Thyroid gland (tissue), 4 donors: ENCODE measurements at regions not wholly inside any gene's neighbourhood (a gene's known extent, or its start where the extent isn't known, plus 50 kb on each side); places are given as distances from the start of the nearest gene placed in this dataset.

Experiments used
- DNase-seq, 2 donors: peaks; one replicate each; pipeline ENCODE4 v3.0.0-alpha.2; 2019
- H3K27ac ChIP-seq, 3 donors: fragments of 200-600 bp; sonication (generic); 1 replicate in 2 of 3; 2 replicates in 1 of 3; pipeline ENCODE4 v1.5.1; 2016 to 2019; ENCODE audit warnings: mild to moderate bottlenecking in 1 of 3, moderate library complexity in 1 of 3
- H3K27me3 ChIP-seq: fragments of 200-600 bp; sonication (generic); one replicate; pipeline ENCODE4 v1.5.1; 2019
- H3K36me3 ChIP-seq, 2 donors: fragments of 200-600 bp; sonication (generic); one replicate each; pipeline ENCODE4 v1.5.1; 2016 to 2019
- H3K4me1 ChIP-seq, 2 donors: fragments of 200-600 bp; sonication (generic); one replicate each; pipeline ENCODE4 v1.5.1; 2017 to 2019
- H3K4me3 ChIP-seq, 3 donors: fragments of 200-600 bp; sonication (generic); replicated peaks in 1 of 3; 1 replicate in 2 of 3; 2 replicates in 1 of 3; pipeline ENCODE4 v1.5.1; 2016; ENCODE audit warnings: mild to moderate bottlenecking in 1 of 3
- H3K9me3 ChIP-seq: fragments of 200-600 bp; sonication (generic); one replicate; pipeline ENCODE4 v1.5.1; 2017
- CTCF ChIP-seq, 6 experiments: fragments of 200-600 bp in 3 of 6; fragments of 450-650 bp in 3 of 6; sonication (generic) in 3 of 6; IDR thresholded peaks; one replicate each; pipeline ENCODE4 v1.5.1; 2016 to 2019; ENCODE audit warnings: antibody characterized with exemption in 6 of 6, mild to moderate bottlenecking in 2 of 6, inconsistent platforms in 1 of 6, moderate library complexity in 1 of 6
- POLR2A ChIP-seq, 2 donors: fragments of 450-650 bp; IDR thresholded peaks; one replicate each; pipeline ENCODE4 v1.6.1; 2017; ENCODE audit warnings: antibody characterized with exemption in 2 of 2, mild to moderate bottlenecking in 2 of 2, moderate library complexity in 1 of 2
- WGBS, 2 donors: methylation state at CpG; one replicate each; pipeline ENCODE4 v1.1.5; 2017; 5-methylcytosine and 5-hydroxymethylcytosine counted together
- intact Hi-C: fragments of 100-400 bp; cut with DNase I; formaldehyde crosslinking; loops from one replicate; pipeline ENCODE4 v1.15.1; 2023

GRCh38 chr14:24694680-24695079, 60.7 kb upstream of the GZMB start:
- H3K9me3 ChIP-seq: no peaks in the 10 kb centered on the region
- DNase-seq: no peak
- no peak overlapping the region for H3K4me3 ChIP-seq
- 83 to 88% methylated on average over 3 of the region's 3 CpGs for WGBS, 2 donors
- TF ChIP-seq CTCF (IDR thresholded peaks at IDR 0.05) (no peak), POLR2A (IDR thresholded peaks at IDR 0.05) (no peak)
- no peaks in the 10 kb centered on the region for H3K36me3 ChIP-seq
- no peak overlapping the region for H3K27ac ChIP-seq
- intact Hi-C loops: no loop called here
- H3K27me3 ChIP-seq: no peaks in the 10 kb centered on the region
- H3K4me1 ChIP-seq: no peaks in the 10 kb centered on the region

DNA sequence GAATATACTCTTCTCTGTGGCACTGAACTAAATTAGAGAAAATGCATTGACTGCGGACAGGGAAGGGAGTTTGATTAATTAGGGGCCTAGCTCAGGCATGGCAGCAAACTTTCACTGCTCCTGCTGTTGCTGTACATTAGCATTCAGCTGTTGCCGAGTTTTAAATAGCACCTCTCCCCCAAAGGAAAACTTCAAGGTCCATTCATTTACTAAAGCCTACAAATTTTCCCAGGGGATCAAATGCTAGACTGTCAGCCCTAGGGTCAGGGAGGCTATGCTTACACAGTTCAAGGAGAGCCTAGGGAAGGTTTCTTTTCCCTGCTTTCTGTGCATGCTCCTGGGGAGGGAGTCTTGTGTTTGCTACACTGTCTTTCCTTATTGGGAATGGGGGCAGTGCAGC, 60.0 kb upstream of the GZMB start:
- no peaks in the 10 kb centered on the region for H3K9me3 ChIP-seq
- no peaks in the 10 kb centered on the region for H3K36me3 ChIP-seq
- H3K27me3 ChIP-seq: no peaks in the 10 kb centered on the region
- TF ChIP-seq POLR2A (IDR thresholded peaks at IDR 0.05) (no peak), CTCF (IDR thresholded peaks at IDR 0.05) (no peak)
- 51 to 60% methylated on average over 2 of the region's 2 CpGs for WGBS, 2 donors
- intact Hi-C loops: no loop called here
- no peaks in the 10 kb centered on the region for H3K4me1 ChIP-seq
- H3K27ac ChIP-seq: no peak overlapping the region
- no peak for DNase-seq
- H3K4me3 ChIP-seq: no peak overlapping the region

DNA sequence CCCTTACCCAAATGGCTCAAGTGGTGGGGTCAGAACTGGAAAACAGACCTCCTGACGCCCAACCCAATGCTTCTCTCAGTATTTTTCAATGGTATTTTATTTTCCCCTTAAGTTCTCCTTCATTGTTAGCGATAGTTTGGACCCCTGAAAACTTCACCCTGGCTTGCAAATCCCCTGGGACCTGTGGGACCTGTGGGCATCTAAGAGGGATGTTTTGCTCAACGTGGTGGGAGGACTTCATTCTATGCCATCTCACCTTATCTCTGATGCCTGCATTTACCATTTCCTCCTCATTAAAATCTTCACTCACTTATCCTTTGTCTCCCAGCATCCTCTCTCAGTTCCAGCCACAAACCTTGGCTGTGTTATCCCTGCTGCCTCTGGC, 59.4 kb upstream of the GZMB start:
- TF ChIP-seq CTCF (IDR thresholded peaks at IDR 0.05) (no peak), POLR2A (IDR thresholded peaks at IDR 0.05) (no peak)
- Histone ChIP-seq H3K36me3 (no peaks in the 10 kb centered on the region), H3K4me1 (no peaks in the 10 kb centered on the region), H3K27ac (no peak overlapping the region), H3K4me3 (no peak overlapping the region), H3K9me3 (no peaks in the 10 kb centered on the region), H3K27me3 (no peaks in the 10 kb centered on the region)
- intact Hi-C loops: no loop called here
- no peak for DNase-seq
- 78 to 80% methylated on average over 3 of the region's 3 CpGs for WGBS, 2 donors

- intact Hi-C loops: no loop called here
- Histone ChIP-seq H3K27ac (no peak overlapping the region), H3K4me3 (no peak overlapping the region), H3K27me3 (no peaks in the 10 kb centered on the region), H3K4me1 (no peaks in the 10 kb centered on the region), H3K9me3 (no peaks in the 10 kb centered on the region), H3K36me3 (no peaks in the 10 kb centered on the region)
- no peak for DNase-seq
- TF ChIP-seq POLR2A (IDR thresholded peaks at IDR 0.05): no peak
- TF ChIP-seq CTCF (IDR thresholded peaks at IDR 0.05): no peak
- 72 to 82% methylated on average over 11 of the region's 11 CpGs for WGBS, 2 donors
These were observed 58.7 kb upstream of the GZMB start for GRCh38 chr14:24692382-24693352.

DNA sequence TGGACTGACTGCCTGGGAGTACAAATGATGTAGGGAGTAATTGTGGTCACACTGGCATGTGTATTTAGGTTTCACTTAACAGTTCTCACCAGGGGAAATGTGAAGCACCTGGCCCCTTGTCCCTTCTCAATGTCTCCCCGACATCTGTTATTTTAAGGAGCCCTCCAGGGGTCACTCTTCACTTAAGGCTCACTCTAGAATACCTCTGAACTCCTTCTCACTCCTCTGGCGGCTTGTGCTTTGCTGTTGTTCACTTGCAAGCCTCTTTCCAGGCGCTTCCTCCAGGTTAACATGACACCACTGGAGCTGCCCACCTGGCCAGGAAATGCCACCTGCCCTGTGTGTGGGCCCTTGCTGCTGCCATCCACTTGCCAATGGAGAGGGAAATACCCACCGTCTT, 56.5 kb upstream of the GZMB start:
- no peaks in the 10 kb centered on the region for H3K36me3 ChIP-seq
- H3K27ac ChIP-seq: no peak overlapping the region
- H3K9me3 ChIP-seq: no peaks in the 10 kb centered on the region
- H3K27me3 ChIP-seq: no peaks in the 10 kb centered on the region
- intact Hi-C loops: no loop called here
- H3K4me3 ChIP-seq: no peak overlapping the region
- no peaks in the 10 kb centered on the region for H3K4me1 ChIP-seq
- TF ChIP-seq POLR2A (IDR thresholded peaks at IDR 0.05) (no peak), CTCF (IDR thresholded peaks at IDR 0.05) (no peak)
- WGBS, 2 donors: 26 to 31% methylated on average over 4 of the region's 4 CpGs
- DNase-seq: no peak
